PC-3 (cell line): ENCODE measurements at regions not wholly inside any gene's neighbourhood (a gene's known extent, or its start where the extent isn't known, plus 50 kb on each side); places are given as distances from the start of the nearest gene placed in this dataset.

Experiments used
- EZH2 ChIP-seq: fragments of 300-600 bp; sonication (generic); IDR thresholded peaks from one replicate; pipeline ENCODE4 v1.6.1; 2017; ENCODE audit warnings: antibody characterized with exemption, mild to moderate bottlenecking, low read length; ENCODE audit not compliant: unreplicated experiment
- EZH2phosphoT487 ChIP-seq: fragments of 300-600 bp; sonication (generic); IDR thresholded peaks from 2 replicates; pipeline ENCODE4 v1.6.1; 2018; ENCODE audit warnings: mild to moderate bottlenecking, antibody characterized with exemption, low read length, borderline replicate concordance
- TF ChIP-seq, protein P1 (sequence below): fragments of 300-600 bp; sonication (generic); conservative IDR thresholded peaks from 2 replicates; pipeline ENCODE4 v1.5.1; 2017; ENCODE audit warnings: antibody characterized with exemption, low read depth, mild to moderate bottlenecking, low read length

- TF ChIP-seq, protein P1, sequence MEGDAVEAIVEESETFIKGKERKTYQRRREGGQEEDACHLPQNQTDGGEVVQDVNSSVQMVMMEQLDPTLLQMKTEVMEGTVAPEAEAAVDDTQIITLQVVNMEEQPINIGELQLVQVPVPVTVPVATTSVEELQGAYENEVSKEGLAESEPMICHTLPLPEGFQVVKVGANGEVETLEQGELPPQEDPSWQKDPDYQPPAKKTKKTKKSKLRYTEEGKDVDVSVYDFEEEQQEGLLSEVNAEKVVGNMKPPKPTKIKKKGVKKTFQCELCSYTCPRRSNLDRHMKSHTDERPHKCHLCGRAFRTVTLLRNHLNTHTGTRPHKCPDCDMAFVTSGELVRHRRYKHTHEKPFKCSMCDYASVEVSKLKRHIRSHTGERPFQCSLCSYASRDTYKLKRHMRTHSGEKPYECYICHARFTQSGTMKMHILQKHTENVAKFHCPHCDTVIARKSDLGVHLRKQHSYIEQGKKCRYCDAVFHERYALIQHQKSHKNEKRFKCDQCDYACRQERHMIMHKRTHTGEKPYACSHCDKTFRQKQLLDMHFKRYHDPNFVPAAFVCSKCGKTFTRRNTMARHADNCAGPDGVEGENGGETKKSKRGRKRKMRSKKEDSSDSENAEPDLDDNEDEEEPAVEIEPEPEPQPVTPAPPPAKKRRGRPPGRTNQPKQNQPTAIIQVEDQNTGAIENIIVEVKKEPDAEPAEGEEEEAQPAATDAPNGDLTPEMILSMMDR: peak; percentile 40
- TF ChIP-seq EZH2phosphoT487 (no peak), EZH2 (no peak)
Observed at GRCh38 chr2:239731422-239731821, 293.7 kb downstream of the NDUFA10 start.
